GM19455 (cell line): ENCODE measurements at regions not wholly inside any gene's neighbourhood (a gene's known extent, or its start where the extent isn't known, plus 50 kb on each side); places are given as distances from the start of the nearest gene placed in this dataset.

ENCODE experiments used
- ATAC-seq: cut with Tn5 transposase; IDR thresholded peaks from one replicate; pipeline ENCODE4 v1.9.1; 2021; ENCODE audit not compliant: unreplicated experiment

DNA sequence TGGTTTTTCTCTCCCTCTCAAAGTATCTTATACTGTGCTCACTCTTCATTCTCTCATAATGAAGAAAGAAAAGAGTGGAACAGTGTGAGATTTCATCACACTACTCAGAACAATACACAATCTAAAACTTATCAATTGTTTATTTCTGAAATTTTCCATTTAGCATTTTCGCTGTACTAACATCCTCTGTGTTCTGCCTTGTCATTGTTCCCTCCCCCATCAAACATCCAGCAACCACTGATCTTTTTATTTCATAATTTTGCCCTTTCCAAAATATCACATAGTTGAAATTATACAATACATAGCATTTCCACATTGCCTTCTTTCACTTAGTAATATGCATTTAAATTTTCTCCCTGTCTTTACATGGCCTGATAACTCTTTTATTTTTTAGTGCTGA lies 658.7 kb downstream of the SLITRK1 start:
- ATAC-seq = no peak

- no peak for ATAC-seq
Observed at GRCh38 chr13:83221813-83222241, 660.4 kb downstream of the SLITRK1 start.

- ATAC-seq = no peak
Observed at GRCh38 chr13:83221256-83221655, 661.0 kb downstream of the SLITRK1 start.

DNA sequence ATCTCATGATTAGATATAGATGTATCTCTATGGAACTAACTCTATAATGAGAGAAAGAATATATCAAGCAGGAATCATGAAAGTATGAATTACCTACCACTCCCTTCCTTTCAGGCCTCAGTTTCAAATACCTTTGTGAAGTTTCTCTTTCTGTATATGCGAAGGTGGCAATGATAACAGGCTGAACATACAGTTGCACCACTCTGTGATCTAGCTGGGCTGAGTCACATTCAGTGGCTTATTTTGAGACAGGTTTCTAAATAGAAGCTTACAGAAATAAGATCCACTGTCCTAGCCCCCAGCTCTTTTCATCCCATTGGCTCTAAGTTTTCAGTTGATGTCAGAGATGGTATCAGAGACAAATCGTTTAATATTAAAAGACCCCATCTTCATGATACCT lies 662.0 kb downstream of the SLITRK1 start:
- ATAC-seq = no peak

DNA sequence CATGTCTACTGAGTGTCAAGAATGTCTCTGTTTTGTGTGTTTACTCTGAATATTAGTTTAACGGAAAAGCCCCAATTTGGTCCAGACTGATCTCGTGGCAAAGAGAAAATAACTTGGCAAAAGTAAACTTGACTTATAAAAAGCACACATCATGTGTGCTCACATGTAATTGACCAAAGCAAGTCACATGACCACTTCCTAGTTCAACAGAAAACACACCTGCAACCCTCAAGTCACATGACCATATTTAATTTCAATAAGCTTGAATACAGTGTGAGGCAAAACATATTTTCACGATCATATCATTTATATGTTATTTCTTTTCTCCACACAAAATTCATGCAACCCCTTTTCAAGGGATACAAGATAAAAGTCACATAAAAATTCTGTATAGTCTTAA lies 662.4 kb downstream of the SLITRK1 start:
- ATAC-seq = no peak

- ATAC-seq = no peak
Observed at GRCh38 chr13:83216479-83217245, 665.6 kb downstream of the SLITRK1 start.

- no peak for ATAC-seq
Observed at GRCh38 chr13:83215627-83216026, 666.6 kb downstream of the SLITRK1 start.

DNA sequence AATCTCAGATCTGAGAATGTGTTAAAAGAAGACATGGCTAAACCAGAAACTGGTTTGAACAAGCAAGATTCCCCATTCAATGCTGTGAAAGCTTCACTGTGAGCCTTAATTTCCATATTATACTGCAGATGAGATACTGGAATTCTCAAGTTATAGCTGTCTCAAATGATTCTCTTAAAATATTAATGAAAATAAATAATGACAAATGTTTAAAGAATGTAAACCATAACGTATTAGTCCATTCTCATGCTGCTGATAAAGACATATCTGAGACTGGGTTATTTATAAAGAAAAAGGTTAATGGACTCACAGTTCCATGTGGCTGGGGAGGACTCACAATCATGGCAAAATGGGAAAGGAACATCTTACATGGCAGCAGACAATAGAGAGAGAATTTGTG lies 667.8 kb downstream of the SLITRK1 start:
- no peak for ATAC-seq

- no peak for ATAC-seq
Observed at GRCh38 chr13:83211301-83211700, 671.0 kb downstream of the SLITRK1 start.

DNA sequence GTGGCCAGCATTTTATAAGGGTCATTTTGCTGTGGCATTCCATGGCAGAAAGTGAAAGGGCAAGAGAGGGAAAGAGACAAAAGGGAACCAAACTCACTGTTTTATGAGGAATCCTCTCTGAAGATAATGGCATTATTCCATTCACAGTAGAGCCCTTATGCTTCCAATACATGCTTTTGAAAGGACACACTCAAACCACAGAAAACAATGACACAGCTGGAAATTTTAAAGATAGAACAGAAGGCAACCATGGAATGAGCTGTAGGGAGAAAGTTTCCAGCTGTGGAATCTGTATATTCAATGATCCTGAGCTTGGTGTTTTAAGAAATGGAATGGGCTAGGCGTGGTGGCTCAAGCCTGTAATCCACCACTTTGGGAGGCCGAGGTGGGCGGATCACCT lies 677.4 kb downstream of the SLITRK1 start:
- ATAC-seq = no peak

DNA sequence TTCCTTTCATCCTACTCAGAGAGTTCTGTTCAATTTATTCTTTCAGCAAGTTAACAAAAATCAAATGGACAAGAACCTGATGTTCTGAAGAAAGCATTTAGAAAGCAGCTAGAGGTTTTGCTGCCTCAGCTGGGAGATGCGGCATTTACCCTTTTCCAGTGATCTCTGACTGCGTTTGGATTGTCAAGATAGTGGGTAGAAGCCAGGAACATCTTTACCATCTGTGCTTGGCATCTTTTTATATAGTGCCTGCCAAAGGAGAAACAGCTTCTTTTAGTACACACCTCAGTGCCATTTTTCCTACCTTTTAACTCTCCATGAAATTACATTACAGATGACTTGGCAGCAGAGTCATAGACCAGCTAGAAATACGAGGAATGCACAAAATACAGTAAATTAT lies 680.8 kb downstream of the SLITRK1 start:
- no peak for ATAC-seq

DNA sequence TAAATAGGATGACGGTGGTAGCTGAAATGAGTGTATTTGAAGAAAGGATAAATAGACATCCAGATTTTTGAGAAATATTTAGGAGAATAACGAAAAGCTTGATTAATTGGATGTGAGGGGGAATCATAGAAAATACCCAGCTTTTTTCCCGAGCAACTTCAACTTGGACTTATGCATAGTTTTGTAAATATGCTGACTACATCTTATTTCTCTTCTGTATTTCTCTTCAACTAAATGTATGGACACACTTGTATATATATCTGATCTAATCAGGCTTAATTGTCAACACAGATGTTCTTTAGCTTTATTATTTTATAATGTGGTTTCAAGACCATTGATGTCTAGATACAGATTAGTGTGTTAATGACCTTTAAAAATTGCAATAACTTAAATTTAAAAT lies 685.0 kb downstream of the SLITRK1 start:
- ATAC-seq = no peak

- no peak for ATAC-seq
Observed at GRCh38 chr13:83190020-83190419, 692.3 kb downstream of the SLITRK1 start.

GRCh38 chr13:83184819-83185218 lies 697.5 kb downstream of the SLITRK1 start:
- no peak for ATAC-seq

DNA sequence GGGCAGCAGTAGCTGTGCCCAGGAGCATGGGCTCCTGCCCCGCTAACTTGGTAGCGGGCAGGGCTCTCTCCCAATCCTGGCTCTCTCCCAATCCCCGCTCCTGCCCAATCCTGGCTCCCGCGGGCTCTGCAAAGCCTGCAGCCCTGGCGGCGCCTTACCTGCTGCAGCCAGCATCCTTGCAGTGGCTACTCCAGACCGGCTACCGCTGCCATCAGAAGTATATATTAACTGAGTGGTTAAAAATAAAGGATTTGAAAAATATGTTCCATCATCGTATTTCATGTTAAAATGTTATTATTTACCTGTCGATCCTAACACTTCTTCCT lies 698.2 kb downstream of the SLITRK1 start:
- no peak for ATAC-seq

GRCh38 chr13:83183439-83184149 lies 698.7 kb downstream of the SLITRK1 start:
- no peak for ATAC-seq

DNA sequence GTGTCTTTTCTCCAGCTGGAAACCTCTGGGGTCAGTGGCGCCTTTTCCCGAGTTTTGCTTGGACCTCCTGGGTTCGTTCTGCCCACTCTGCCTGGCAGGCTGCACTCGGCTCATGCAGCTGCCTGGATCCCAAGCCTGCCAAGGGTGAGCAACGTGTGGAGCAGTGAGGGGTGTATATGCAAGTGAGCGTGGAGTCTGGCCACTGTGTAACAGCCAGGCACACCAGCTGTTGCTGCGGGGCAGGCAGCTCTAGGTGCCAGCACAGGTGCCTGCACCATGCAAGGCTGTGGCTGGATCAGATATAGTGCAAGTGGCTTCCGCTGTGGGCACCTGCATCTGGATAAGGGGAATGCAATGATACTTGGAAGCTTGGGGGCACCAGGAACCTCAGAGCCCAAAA lies 699.4 kb downstream of the SLITRK1 start:
- ATAC-seq = no peak

GRCh38 chr13:83178008-83178407 lies 704.3 kb downstream of the SLITRK1 start:
- no peak for ATAC-seq

- ATAC-seq = no peak
Observed at GRCh38 chr13:83168590-83168989, 713.7 kb downstream of the SLITRK1 start.

DNA sequence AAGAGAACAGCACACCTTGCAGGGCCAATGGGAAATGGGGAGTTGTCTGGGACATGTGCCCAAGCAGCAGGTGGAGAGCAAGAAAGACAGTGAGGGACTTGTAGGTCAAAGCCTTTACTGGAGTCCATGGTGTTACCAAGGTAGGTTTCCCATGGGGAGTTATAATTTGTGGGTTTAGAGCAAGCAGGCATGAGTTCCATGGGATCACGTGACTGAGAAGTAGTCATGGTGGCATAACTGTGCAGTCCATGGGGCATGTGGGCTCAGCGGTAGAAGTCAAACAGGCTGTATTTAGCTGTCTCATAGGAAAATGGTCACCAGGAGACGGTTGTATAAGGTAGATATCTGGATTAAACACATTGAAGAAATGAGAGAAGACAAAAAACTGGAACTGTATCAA lies 715.1 kb downstream of the SLITRK1 start:
- ATAC-seq = no peak

GRCh38 chr13:83166550-83166949 lies 715.7 kb downstream of the SLITRK1 start:
- ATAC-seq = no peak

GRCh38 chr13:83162493-83162892 lies 719.8 kb downstream of the SLITRK1 start:
- ATAC-seq = no peak

- no peak for ATAC-seq
Observed at GRCh38 chr13:83153848-83154247, 728.4 kb downstream of the SLITRK1 start.
